WTC11 (cell line): ENCODE measurements at regions not wholly inside any gene's neighbourhood (a gene's known extent, or its start where the extent isn't known, plus 50 kb on each side); places are given as distances from the start of the nearest gene placed in this dataset.
"Not testable (repeated sequence)": the region's sequence is repeated elsewhere in the genome, so short reads cannot be mapped to it uniquely, and the experiment has no call there.

Source experiments
- ATAC-seq: fragments of 200-7000 bp; cut with Tn5 transposase; 2 replicates; pipeline ENCODE4 v1.10.0; 2021; ENCODE audit warnings: mild to moderate bottlenecking, moderate library complexity
- CTCF ChIA-PET: fragments of 300-600 bp; sonication (Branson Sonifier 250); formaldehyde crosslinking; loops from one replicate; lab custom pipeline; 2021; ENCODE audit warnings: antibody characterized with exemption; lab: Charles Lee
- POLR2A ChIA-PET: fragments of 350-600 bp; sonication (Branson Sonifier 250); formaldehyde crosslinking; loops from one replicate; lab custom pipeline; 2021; ENCODE audit warnings: antibody characterized with exemption; lab: Charles Lee
- DNase-seq: peaks from one replicate; pipeline ENCODE4 v3.0.0; 2021; ENCODE audit warnings: low spot score
- H3K27ac Mint-ChIP-seq: 2 replicates; pipeline ENCODE4 v1.8.0; 2021; ENCODE audit warnings: mixed read lengths
- H3K27me3 Mint-ChIP-seq: 2 replicates; pipeline ENCODE4 v1.8.0; 2021; ENCODE audit warnings: low read depth, mild to moderate bottlenecking, moderate library complexity, mixed read lengths
- H3K36me3 Mint-ChIP-seq: 2 replicates; pipeline ENCODE4 v1.8.0; 2021; ENCODE audit warnings: mixed read lengths
- H3K4me1 Mint-ChIP-seq: 2 replicates; pipeline ENCODE4 v1.8.0; 2022; ENCODE audit warnings: mixed read lengths
- H3K4me3 Mint-ChIP-seq: 2 replicates; pipeline ENCODE4 v1.8.0; 2021; ENCODE audit warnings: mild to moderate bottlenecking, moderate library complexity, mixed read lengths
- H3K9me3 Mint-ChIP-seq: 2 replicates; pipeline ENCODE4 v1.8.0; 2021; ENCODE audit warnings: mixed read lengths
- ATF2 ChIP-seq: sonication (generic); formaldehyde crosslinking; IDR thresholded peaks from 2 replicates; pipeline ENCODE4 v1.8.1; 2022; ENCODE audit warnings: low read depth, missing genetic modification reagents, borderline replicate concordance
- E2F4 ChIP-seq: sonication (generic); formaldehyde crosslinking; IDR thresholded peaks from 2 replicates; pipeline ENCODE4 v1.8.1; 2022; ENCODE audit warnings: low read depth, mild to moderate bottlenecking, moderate library complexity, missing genetic modification reagents, borderline replicate concordance
- E2F5 ChIP-seq: sonication (generic); formaldehyde crosslinking; IDR thresholded peaks from 2 replicates; pipeline ENCODE4 v1.8.1; 2022; ENCODE audit warnings: mild to moderate bottlenecking, moderate library complexity, missing genetic modification reagents
- EMX1 ChIP-seq: fragments of 250-450 bp; sonication (Bioruptor Pico); IDR thresholded peaks from 2 replicates; pipeline ENCODE4 v1.8.0; 2021; ENCODE audit warnings: mild to moderate bottlenecking
- FOXJ3 ChIP-seq: sonication (generic); formaldehyde crosslinking; IDR thresholded peaks from 2 replicates; pipeline ENCODE4 v1.9.0; 2021; ENCODE audit warnings: missing genetic modification reagents, mild to moderate bottlenecking, borderline replicate concordance
- GTF2I ChIP-seq: fragments of 250-450 bp; sonication (Bioruptor Pico); conservative IDR thresholded peaks from 2 replicates; pipeline ENCODE4 v1.4.0; 2021; ENCODE audit warnings: mild to moderate bottlenecking
- KAT7 ChIP-seq: sonication (generic); formaldehyde crosslinking; IDR thresholded peaks from 2 replicates; pipeline ENCODE4 v1.8.1; 2023; ENCODE audit warnings: missing genetic modification reagents, mild to moderate bottlenecking, borderline replicate concordance
- NFYB ChIP-seq: sonication (generic); formaldehyde crosslinking; conservative IDR thresholded peaks from 2 replicates; pipeline ENCODE4 v1.8.0; 2022; ENCODE audit warnings: low read depth, missing genetic modification reagents
- RORB ChIP-seq: fragments of 250-450 bp; sonication (Bioruptor Pico); IDR thresholded peaks from 2 replicates; pipeline ENCODE4 v1.9.0; 2021; ENCODE audit warnings: mild to moderate bottlenecking
- SOX15 ChIP-seq: fragments of 250-450 bp; sonication (Bioruptor Pico); IDR thresholded peaks from 2 replicates; pipeline ENCODE4 v1.9.0; 2021; ENCODE audit warnings: mild to moderate bottlenecking
- SP1 ChIP-seq: sonication (generic); formaldehyde crosslinking; conservative IDR thresholded peaks from 2 replicates; pipeline ENCODE4 v1.8.1; 2022; ENCODE audit warnings: missing genetic modification reagents
- ZNF396 ChIP-seq: fragments of 250-450 bp; sonication (Bioruptor Pico); IDR thresholded peaks from 2 replicates; pipeline ENCODE4 v1.8.0; 2021; ENCODE audit warnings: mild to moderate bottlenecking, moderate library complexity, borderline replicate concordance
- ZNF416 ChIP-seq: fragments of 250-450 bp; sonication (Bioruptor Pico); IDR thresholded peaks from 2 replicates; pipeline ENCODE4 v1.9.0; 2021; ENCODE audit warnings: mild to moderate bottlenecking, inconsistent platforms
- TF ChIP-seq, protein P1 (sequence below): sonication (generic); formaldehyde crosslinking; IDR thresholded peaks from 2 replicates; pipeline ENCODE4 v1.8.1; 2023; ENCODE audit warnings: mild to moderate bottlenecking, missing genetic modification reagents, moderate library complexity
- TF ChIP-seq, protein P2 (sequence below): fragments of 250-450 bp; sonication (Bioruptor Pico); IDR thresholded peaks from 2 replicates; pipeline ENCODE4 v1.8.0; 2021; ENCODE audit warnings: mild to moderate bottlenecking
- TF ChIP-seq, protein P3 (sequence below): sonication (generic); formaldehyde crosslinking; IDR thresholded peaks from 2 replicates; pipeline ENCODE4 v1.8.1; 2023; ENCODE audit warnings: mild to moderate bottlenecking, missing genetic modification reagents, borderline replicate concordance

DNA sequence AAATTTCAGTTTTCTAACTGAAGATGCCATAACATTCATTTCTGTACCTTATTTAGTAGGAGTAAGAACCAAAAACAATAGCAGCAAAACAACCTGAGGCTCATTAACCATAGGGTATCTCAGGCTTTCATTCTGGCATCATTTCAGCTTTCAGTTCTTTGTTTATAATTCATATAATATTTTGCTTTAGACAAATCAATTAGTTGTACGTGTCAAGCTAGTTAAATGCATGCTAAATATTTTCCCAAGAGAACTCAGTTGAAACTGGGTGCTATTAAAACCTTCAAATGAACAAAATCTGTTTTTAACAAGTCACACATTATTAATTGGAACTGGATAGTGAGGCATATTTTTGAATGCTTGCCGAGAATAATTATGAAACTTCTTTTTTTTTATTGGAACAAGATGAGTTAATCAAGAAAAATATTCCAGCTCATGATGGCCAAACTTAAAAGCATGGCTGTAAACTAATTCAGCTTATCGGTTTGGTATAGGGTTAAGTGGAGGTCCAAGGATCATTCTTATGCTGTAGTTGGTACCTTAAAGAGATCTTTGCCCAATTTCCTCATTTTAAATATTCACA, 442.7 kb downstream of the BTG1 start:
- Mint-ChIP-seq H3K4me1 (no peaks in the 10 kb centered on the region), H3K36me3 (peaks cover 5% of the 10 kb centered on the region; the same call in 1 of the 2 replicates), H3K27ac (no peak overlapping the region), H3K9me3 (peaks cover 17% of the 10 kb centered on the region), H3K4me3 (no peak overlapping the region), H3K27me3 (no peaks in the 10 kb centered on the region)
- no peak for ATAC-seq
- TF ChIP-seq NFYB (CRISPR knock-in tag) = no peak
- no peak for TF ChIP-seq ZNF396 (CRISPR knock-in tag)
- DNase-seq = no peak
- ChIA-PET CTCF (no interaction called here), POLR2A (no interaction called here)

GRCh38 chr12:91695964-91696363, 449.7 kb downstream of the BTG1 start:
- H3K9me3 Mint-ChIP-seq = peaks cover 46% of the 10 kb centered on the region
- peaks cover 5% of the 10 kb centered on the region; the same call in 1 of the 2 replicates for H3K36me3 Mint-ChIP-seq
- TF ChIP-seq E2F4 (CRISPR knock-in tag) (no peak), RORB (CRISPR knock-in tag) (no peak), E2F5 (CRISPR knock-in tag) (no peak), EMX1 (CRISPR knock-in tag) (no peak), ATF2 (no peak), SP1 (no peak), FOXJ3 (CRISPR knock-in tag) (no peak), ZNF416 (CRISPR knock-in tag) (no peak), GTF2I (CRISPR knock-in tag) (no peak), SOX15 (CRISPR knock-in tag) (no peak), KAT7 (no peak)
- TF ChIP-seq, protein P1, sequence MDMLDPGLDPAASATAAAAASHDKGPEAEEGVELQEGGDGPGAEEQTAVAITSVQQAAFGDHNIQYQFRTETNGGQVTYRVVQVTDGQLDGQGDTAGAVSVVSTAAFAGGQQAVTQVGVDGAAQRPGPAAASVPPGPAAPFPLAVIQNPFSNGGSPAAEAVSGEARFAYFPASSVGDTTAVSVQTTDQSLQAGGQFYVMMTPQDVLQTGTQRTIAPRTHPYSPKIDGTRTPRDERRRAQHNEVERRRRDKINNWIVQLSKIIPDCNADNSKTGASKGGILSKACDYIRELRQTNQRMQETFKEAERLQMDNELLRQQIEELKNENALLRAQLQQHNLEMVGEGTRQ = no peak
- TF ChIP-seq, protein P2, sequence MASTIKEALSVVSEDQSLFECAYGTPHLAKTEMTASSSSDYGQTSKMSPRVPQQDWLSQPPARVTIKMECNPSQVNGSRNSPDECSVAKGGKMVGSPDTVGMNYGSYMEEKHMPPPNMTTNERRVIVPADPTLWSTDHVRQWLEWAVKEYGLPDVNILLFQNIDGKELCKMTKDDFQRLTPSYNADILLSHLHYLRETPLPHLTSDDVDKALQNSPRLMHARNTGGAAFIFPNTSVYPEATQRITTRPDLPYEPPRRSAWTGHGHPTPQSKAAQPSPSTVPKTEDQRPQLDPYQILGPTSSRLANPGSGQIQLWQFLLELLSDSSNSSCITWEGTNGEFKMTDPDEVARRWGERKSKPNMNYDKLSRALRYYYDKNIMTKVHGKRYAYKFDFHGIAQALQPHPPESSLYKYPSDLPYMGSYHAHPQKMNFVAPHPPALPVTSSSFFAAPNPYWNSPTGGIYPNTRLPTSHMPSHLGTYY (CRISPR knock-in tag) = no peak
- TF ChIP-seq, protein P3, sequence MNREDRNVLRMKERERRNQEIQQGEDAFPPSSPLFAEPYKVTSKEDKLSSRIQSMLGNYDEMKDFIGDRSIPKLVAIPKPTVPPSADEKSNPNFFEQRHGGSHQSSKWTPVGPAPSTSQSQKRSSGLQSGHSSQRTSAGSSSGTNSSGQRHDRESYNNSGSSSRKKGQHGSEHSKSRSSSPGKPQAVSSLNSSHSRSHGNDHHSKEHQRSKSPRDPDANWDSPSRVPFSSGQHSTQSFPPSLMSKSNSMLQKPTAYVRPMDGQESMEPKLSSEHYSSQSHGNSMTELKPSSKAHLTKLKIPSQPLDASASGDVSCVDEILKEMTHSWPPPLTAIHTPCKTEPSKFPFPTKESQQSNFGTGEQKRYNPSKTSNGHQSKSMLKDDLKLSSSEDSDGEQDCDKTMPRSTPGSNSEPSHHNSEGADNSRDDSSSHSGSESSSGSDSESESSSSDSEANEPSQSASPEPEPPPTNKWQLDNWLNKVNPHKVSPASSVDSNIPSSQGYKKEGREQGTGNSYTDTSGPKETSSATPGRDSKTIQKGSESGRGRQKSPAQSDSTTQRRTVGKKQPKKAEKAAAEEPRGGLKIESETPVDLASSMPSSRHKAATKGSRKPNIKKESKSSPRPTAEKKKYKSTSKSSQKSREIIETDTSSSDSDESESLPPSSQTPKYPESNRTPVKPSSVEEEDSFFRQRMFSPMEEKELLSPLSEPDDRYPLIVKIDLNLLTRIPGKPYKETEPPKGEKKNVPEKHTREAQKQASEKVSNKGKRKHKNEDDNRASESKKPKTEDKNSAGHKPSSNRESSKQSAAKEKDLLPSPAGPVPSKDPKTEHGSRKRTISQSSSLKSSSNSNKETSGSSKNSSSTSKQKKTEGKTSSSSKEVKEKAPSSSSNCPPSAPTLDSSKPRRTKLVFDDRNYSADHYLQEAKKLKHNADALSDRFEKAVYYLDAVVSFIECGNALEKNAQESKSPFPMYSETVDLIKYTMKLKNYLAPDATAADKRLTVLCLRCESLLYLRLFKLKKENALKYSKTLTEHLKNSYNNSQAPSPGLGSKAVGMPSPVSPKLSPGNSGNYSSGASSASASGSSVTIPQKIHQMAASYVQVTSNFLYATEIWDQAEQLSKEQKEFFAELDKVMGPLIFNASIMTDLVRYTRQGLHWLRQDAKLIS (CRISPR knock-in tag) = no peak
- ChIA-PET POLR2A (no interaction called here), CTCF (interaction anchor here (0.7 to 1.8 kb wide), 2 partner anchors 39 to 315 kb away, joined by 3 to 6 read pairs; no protein-coding TSS in a partner anchor)
- no peak for ATAC-seq
- no peaks in the 10 kb centered on the region for H3K4me1 Mint-ChIP-seq
- DNase-seq = no peak
- H3K4me3 Mint-ChIP-seq = no peak overlapping the region
- H3K27me3 Mint-ChIP-seq = no peaks in the 10 kb centered on the region
- H3K27ac Mint-ChIP-seq = no peak overlapping the region

DNA sequence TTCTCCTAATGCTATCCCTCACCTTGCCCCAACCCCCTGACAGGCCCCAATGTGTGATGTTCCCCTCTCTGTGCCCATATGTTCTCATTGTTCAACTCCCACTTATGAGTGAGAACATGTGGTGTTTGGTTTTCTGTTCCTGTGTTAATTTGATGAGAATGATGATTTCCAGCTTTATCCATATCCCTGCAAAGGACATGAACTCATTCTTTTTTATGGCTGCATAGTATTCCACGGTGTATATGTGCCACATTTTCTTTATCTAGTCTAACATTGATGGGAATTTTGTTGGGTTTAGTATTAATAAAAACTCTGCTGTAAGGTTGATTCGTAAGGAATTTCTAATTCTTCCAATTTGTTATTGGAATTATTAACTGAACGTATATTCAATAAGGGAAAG, 450.2 kb downstream of the BTG1 start:
- H3K27ac Mint-ChIP-seq, H3K36me3 Mint-ChIP-seq, H3K4me1 Mint-ChIP-seq, H3K27me3 Mint-ChIP-seq, H3K4me3 Mint-ChIP-seq, POLR2A ChIA-PET, DNase-seq, ATAC-seq: not testable (repeated sequence)
- CTCF ChIA-PET = interaction anchor here (0.7 to 1.8 kb wide), 2 partner anchors 38 to 314 kb away, joined by 3 to 6 read pairs; no protein-coding TSS in a partner anchor
- peaks cover 46% of the 10 kb centered on the region for H3K9me3 Mint-ChIP-seq
